Right lobe of liver (tissue), 4 donors: ENCODE measurements at regions not wholly inside any gene's neighbourhood (a gene's known extent, or its start where the extent isn't known, plus 50 kb on each side); places are given as distances from the start of the nearest gene placed in this dataset.

Experiments
- POLR2A ChIP-seq: fragments of 450-650 bp; IDR thresholded peaks from one replicate; pipeline ENCODE4 v1.6.1; 2017; ENCODE audit warnings: antibody characterized with exemption, mild to moderate bottlenecking
- TF ChIP-seq, protein P1 (sequence below), 4 donors: fragments of 200-600 bp in 3 of 4; fragments of 450-650 bp in 1 of 4; IDR thresholded peaks; one replicate each; pipeline versions ENCODE4 v1.5.1 to v1.8.0; 2016 to 2022; ENCODE audit warnings: antibody characterized with exemption in 4 of 4, mild to moderate bottlenecking in 2 of 4
- donor health status: DM: no; HTN: no; CAD: no.
- donor health status: DM: no; HTN: no; CAD: no.
- donor health status: DM: no; HTN: yes; CAD: no.

DNA sequence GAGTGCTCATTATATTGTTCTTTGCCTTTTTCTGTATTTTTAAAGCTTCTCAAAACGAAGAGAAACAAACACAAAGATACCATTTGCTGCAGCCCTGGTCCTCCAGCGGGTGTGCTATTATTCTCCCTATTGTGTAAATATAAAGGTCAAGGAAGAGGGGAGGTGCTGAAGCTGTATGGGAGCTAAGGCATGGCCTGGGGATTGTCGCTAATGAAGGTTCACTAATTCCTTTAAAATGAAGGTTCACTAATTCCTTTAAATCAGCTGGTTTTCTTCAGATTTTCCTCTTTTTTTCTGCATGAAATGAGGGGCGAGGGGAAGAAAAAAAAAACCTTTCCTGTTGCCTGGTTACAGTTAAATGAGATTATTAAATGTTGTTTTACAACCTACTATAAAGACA, 74.5 kb upstream of the MAP1B start:
- TF ChIP-seq, protein P1, sequence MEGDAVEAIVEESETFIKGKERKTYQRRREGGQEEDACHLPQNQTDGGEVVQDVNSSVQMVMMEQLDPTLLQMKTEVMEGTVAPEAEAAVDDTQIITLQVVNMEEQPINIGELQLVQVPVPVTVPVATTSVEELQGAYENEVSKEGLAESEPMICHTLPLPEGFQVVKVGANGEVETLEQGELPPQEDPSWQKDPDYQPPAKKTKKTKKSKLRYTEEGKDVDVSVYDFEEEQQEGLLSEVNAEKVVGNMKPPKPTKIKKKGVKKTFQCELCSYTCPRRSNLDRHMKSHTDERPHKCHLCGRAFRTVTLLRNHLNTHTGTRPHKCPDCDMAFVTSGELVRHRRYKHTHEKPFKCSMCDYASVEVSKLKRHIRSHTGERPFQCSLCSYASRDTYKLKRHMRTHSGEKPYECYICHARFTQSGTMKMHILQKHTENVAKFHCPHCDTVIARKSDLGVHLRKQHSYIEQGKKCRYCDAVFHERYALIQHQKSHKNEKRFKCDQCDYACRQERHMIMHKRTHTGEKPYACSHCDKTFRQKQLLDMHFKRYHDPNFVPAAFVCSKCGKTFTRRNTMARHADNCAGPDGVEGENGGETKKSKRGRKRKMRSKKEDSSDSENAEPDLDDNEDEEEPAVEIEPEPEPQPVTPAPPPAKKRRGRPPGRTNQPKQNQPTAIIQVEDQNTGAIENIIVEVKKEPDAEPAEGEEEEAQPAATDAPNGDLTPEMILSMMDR (IDR thresholded peaks at IDR 0.05) = no peak
- no peak for TF ChIP-seq POLR2A
